SJCRH30 (cell line): ENCODE measurements at regions not wholly inside any gene's neighbourhood (a gene's known extent, or its start where the extent isn't known, plus 50 kb on each side); places are given as distances from the start of the nearest gene placed in this dataset.
"Not testable (repeated sequence)": the region's sequence is repeated elsewhere in the genome, so short reads cannot be mapped to it uniquely, and the experiment has no call there.

ENCODE experiments used
- DNase-seq, 2 experiments: peaks; one replicate each; pipeline ENCODE4 v3.0.0-alpha.2; 2015 to 2020
- H3K27ac ChIP-seq: fragments of 250-450 bp; sonication (Bioruptor Pico); 2 replicates; pipeline ENCODE4 v1.5.1; 2020; ENCODE audit warnings: mild to moderate bottlenecking, moderate library complexity
- H3K27me3 ChIP-seq: fragments of 250-450 bp; sonication (Bioruptor Pico); 2 replicates; pipeline ENCODE4 v1.5.1; 2020; ENCODE audit warnings: mild to moderate bottlenecking, moderate library complexity
- H3K36me3 ChIP-seq: fragments of 250-450 bp; sonication (Bioruptor Pico); 2 replicates; pipeline ENCODE4 v1.5.1; 2020; ENCODE audit warnings: mild to moderate bottlenecking, moderate library complexity
- H3K4me1 ChIP-seq: fragments of 250-450 bp; sonication (Bioruptor Pico); 2 replicates; pipeline ENCODE4 v1.5.1; 2020; ENCODE audit warnings: mild to moderate bottlenecking, moderate library complexity
- H3K4me3 ChIP-seq: fragments of 250-450 bp; sonication (Bioruptor Pico); 2 replicates; pipeline ENCODE4 v1.5.1; 2020; ENCODE audit warnings: mild to moderate bottlenecking, moderate library complexity
- H3K9me3 ChIP-seq: fragments of 250-450 bp; sonication (Bioruptor Pico); replicated peaks from 2 replicates; pipeline ENCODE4 v1.5.1; 2020; ENCODE audit warnings: mild to moderate bottlenecking, moderate library complexity

- DNase-seq = no peak
- Histone ChIP-seq H3K27me3 (no peaks in the 10 kb centered on the region), H3K4me1 (no peaks in the 10 kb centered on the region), H3K9me3 (peaks cover 21% of the 10 kb centered on the region; the same call in 1 of the 2 replicates), H3K4me3 (no peak overlapping the region), H3K36me3 (no peaks in the 10 kb centered on the region), H3K27ac (no peak overlapping the region)
Observed at GRCh38 chr2:185510060-185510459, 228.5 kb upstream of the FSIP2 start.

DNA sequence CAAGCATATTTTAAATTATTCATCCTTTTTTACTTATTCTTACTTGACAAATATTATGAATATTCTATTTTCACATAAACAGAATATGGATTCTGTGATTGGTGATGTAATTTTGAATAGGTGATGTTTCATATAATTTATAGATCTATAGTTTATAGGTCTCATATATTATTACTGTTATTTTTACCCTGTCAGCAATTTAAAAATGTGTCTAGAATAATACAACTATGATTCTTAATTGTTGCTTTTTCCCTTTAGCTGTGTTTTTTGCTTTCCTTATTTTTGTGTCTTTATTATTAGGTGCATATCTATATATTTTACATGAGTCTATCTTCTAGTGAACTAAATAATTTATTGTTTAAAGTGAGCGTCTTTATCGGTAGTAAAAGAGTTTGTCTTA is 226.7 kb upstream of the FSIP2 start:
- Histone ChIP-seq H3K4me3 (no peak overlapping the region), H3K27ac (no peak overlapping the region), H3K27me3 (no peaks in the 10 kb centered on the region), H3K4me1 (no peaks in the 10 kb centered on the region), H3K9me3 (peaks cover 21% of the 10 kb centered on the region), H3K36me3 (no peaks in the 10 kb centered on the region)
- no peak for DNase-seq

DNA sequence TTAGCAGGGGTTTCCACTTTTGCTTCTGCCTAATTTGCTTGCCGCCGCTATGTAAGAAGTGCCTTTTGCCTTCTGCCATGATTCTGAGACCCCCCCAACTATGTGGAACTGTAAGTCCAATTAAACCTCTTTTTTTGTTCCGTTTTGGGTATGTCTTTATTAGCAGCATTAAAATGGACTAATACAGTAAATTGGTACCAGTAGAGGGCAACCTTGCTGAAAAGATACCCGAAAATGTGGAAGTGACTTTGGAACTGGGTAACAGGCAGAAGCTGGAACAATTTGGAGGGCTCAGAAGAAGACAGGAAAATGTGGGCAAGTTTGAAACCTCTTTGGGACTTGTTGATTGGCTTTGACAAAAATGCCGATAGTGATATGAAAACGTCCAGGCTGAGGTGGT is 216.1 kb upstream of the FSIP2 start:
- Histone ChIP-seq H3K27ac (no peak overlapping the region), H3K9me3 (no peaks in the 10 kb centered on the region; the same call in none of the 2 replicates), H3K27me3 (no peaks in the 10 kb centered on the region), H3K4me3 (no peak overlapping the region), H3K36me3 (no peaks in the 10 kb centered on the region), H3K4me1 (no peaks in the 10 kb centered on the region)
- DNase-seq = no peak

GRCh38 chr2:185524242-185524641 is 214.4 kb upstream of the FSIP2 start:
- H3K27me3 ChIP-seq, H3K36me3 ChIP-seq, H3K4me1 ChIP-seq, H3K4me3 ChIP-seq, H3K9me3 ChIP-seq, DNase-seq, H3K27ac ChIP-seq: not testable (repeated sequence)

GRCh38 chr2:185526161-185526560 is 212.4 kb upstream of the FSIP2 start:
- Histone ChIP-seq H3K36me3 (no peaks in the 10 kb centered on the region), H3K9me3 (peaks cover 2% of the 10 kb centered on the region; the same call in 1 of the 2 replicates), H3K27me3 (no peaks in the 10 kb centered on the region), H3K27ac (no peak overlapping the region), H3K4me3 (no peak overlapping the region), H3K4me1 (no peaks in the 10 kb centered on the region)
- DNase-seq = no peak

GRCh38 chr2:185531721-185532120 is 206.9 kb upstream of the FSIP2 start:
- DNase-seq = peak in 1 of 2 experiments; percentile 41
- Histone ChIP-seq H3K4me3 (no peak overlapping the region), H3K27me3 (no peaks in the 10 kb centered on the region), H3K27ac (no peak overlapping the region), H3K9me3 (0 out of 2 replicates have a peak, but pooled peaks cover 2% of the 10 kb centered on the region), H3K36me3 (no peaks in the 10 kb centered on the region; the same call in 1 of the 2 replicates), H3K4me1 (peaks cover 4% of the 10 kb centered on the region; the same call in 1 of the 2 replicates)

DNA sequence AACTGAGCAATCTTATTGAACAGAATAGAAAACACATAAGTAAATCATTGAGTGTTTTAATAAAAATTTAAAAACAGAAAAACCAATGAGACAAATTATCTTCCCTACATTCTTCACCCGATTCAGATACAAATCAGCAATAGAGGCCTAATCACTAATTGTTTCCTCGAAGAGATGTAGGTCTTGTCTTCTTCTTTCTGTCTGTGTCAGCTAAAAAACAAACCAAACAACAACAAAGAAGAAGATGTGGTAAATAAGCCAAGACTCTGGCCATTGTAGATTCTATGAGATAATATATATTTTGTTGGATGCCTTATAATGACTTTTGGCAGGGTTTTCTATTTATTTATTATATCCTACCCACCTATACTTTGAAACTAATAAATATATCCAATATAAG is 200.9 kb upstream of the FSIP2 start:
- H3K4me3 ChIP-seq = no peak overlapping the region
- 0 out of 2 replicates have a peak, but pooled peaks cover 3% of the 10 kb centered on the region for H3K4me1 ChIP-seq
- no peak for DNase-seq
- H3K36me3 ChIP-seq = no peaks in the 10 kb centered on the region; the same call in 1 of the 2 replicates
- H3K27me3 ChIP-seq = no peaks in the 10 kb centered on the region
- H3K27ac ChIP-seq = no peak overlapping the region
- H3K9me3 ChIP-seq = no peaks in the 10 kb centered on the region

DNA sequence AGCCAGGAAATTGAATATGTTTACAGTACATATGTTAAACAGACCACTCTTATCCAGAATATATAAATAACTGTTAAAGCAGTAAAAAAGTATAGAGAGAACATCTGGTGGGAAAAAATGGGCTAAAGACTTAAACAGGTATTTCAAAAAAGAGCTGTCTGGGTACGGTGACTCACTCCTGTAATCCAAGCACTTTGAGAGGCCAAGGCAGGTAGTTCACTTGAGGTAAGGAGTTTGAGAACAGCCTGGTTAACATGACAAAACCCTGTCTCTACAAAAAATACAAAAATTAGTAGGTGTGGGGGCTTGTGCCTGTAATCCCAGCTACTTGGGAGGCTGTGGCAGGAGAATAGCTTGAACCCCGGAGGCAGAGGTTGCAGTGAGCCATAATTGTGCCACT is 171.4 kb upstream of the FSIP2 start:
- Histone ChIP-seq H3K4me3 (no peak overlapping the region), H3K27ac (no peak overlapping the region), H3K27me3 (no peaks in the 10 kb centered on the region), H3K4me1 (no peaks in the 10 kb centered on the region), H3K36me3 (no peaks in the 10 kb centered on the region), H3K9me3 (no peaks in the 10 kb centered on the region; the same call in 1 of the 2 replicates)
- DNase-seq = no peak

DNA sequence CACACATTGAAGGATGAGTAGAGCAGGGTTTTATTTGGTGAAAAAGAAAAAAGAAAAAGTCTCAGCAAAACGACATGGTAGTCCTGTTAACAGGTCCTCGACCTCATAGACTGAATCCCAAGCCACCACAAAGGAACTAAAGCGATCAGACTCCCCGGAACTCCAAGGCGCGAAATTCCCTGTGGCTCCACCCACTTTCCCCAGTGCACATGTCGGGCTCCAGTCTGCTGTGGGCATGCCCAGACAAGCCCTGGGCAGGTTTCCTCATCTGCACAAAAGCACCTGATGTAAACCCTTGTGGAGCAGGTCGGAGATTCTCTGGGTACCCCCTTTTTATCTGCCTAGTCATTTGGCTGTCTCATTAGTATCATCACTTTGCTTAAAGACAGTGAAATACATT is 170.7 kb upstream of the FSIP2 start:
- no peaks in the 10 kb centered on the region for H3K27me3 ChIP-seq
- H3K36me3 ChIP-seq = no peaks in the 10 kb centered on the region
- DNase-seq = peak in 1 of 2 experiments; percentile 10
- H3K4me3 ChIP-seq = no peak overlapping the region
- H3K9me3 ChIP-seq = no peaks in the 10 kb centered on the region; the same call in 1 of the 2 replicates
- no peak overlapping the region for H3K27ac ChIP-seq
- no peaks in the 10 kb centered on the region for H3K4me1 ChIP-seq

DNA sequence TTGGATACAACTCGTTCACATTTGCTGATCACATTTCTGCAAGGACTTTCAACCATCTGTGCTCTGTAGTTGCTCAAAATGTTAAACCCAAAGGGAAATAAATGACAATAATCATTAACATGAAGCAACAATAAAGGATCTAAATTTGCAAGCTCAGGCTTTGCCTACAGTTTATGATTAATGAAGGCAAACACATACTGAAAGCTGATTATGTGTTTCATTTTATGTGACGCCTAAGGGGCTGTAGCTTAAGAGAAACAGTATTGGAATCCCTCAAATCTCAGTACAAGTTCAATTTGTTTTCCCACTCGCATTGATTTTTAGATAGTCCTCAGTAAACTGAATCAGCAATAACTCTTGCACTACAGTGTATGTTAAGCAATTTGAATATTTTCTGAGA is 160.3 kb upstream of the FSIP2 start:
- Histone ChIP-seq H3K27me3 (no peaks in the 10 kb centered on the region), H3K4me1 (no peaks in the 10 kb centered on the region; the same call in 1 of the 2 replicates), H3K36me3 (no peaks in the 10 kb centered on the region), H3K27ac (no peak overlapping the region), H3K9me3 (no peaks in the 10 kb centered on the region), H3K4me3 (no peak overlapping the region)
- DNase-seq = no peak

DNA sequence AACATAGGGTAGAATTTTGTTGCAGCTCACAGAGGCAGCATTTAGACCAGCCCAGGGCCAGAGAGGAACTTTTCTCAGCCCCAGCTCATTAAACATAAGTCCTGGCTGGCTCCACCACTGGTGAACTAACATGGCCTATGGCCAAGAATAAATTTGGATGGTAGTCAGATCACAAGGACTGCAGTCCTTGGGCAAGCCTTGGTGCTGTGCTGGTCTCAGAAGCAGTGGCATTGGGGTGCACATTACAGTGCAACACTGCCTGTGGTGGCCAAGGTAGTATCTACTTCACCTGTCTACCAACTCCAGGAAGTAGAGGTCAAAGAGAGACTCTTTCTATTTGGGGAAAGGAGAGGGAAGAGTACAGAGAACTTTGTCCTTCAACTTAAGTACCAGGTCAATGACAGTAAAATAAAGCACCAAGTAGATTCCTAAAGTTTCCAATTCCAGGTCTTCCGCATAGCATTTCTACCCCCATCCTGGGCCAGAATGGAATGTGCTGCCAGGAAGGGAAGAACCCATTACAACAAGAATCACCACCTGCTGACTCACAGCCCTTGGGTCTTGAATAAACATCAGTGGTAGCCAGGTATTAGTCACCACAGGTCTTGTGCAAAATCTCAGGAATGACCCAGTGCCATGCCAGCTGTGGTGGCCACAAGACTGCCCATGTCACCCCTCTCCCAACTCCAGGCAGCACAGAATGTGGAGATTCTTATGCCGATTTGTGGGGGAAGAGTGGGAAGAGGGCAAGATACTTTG is 155.4 kb upstream of the FSIP2 start:
- Histone ChIP-seq H3K27ac (no peak overlapping the region), H3K4me1 (no peaks in the 10 kb centered on the region; the same call in 1 of the 2 replicates), H3K9me3 (peaks cover 3% of the 10 kb centered on the region; the same call in 1 of the 2 replicates), H3K27me3 (no peaks in the 10 kb centered on the region), H3K4me3 (no peak overlapping the region), H3K36me3 (no peaks in the 10 kb centered on the region)
- peak in 1 of 2 experiments; percentile 7 for DNase-seq

GRCh38 chr2:185585165-185585564 is 153.4 kb upstream of the FSIP2 start:
- H3K9me3 ChIP-seq, H3K4me1 ChIP-seq, DNase-seq, H3K36me3 ChIP-seq, H3K27ac ChIP-seq, H3K4me3 ChIP-seq, H3K27me3 ChIP-seq: not testable (repeated sequence)

DNA sequence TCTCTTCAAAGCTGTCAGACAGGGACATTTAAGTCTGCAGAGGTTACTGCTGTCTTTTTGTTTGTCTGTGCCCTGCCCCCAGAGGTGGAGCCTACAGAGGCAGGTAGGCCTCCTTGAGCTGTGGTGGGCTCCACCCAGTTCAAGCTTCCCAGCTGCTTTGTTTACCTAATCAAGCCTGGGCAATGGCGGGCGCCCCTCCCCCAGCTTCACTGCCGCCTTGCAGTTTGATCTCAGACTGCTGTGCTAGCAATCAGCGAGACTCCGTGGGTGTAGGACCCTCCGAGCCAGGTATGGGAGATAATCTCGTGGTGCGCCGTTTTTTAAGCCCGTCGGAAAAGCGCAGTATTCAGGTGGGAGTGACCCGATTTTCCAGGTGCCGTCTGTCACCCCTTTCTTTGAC is 147.3 kb upstream of the FSIP2 start:
- not testable (repeated sequence) for H3K4me3 ChIP-seq, H3K36me3 ChIP-seq, DNase-seq, H3K27ac ChIP-seq, H3K4me1 ChIP-seq, H3K27me3 ChIP-seq, H3K9me3 ChIP-seq

DNA sequence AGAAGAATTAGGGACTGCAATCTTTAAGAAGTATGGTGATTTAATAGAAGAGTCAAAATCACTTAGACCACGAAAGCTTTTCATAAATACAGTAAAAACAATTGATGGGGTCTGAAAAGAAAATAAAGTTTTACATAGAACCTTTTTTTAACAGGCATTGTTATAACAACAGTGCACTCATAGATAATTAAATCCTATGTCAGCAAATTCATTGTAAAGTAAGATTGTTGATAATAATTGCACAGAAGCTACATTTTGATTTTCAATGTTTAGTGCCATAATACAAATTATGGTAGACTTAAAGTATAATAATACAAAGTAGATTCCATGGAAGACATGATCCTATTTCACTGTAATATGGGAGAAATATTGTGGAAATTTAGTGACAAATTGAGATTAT is 130.7 kb upstream of the FSIP2 start:
- Histone ChIP-seq H3K9me3 (no peaks in the 10 kb centered on the region), H3K27me3 (no peaks in the 10 kb centered on the region), H3K27ac (no peak overlapping the region), H3K4me3 (no peak overlapping the region), H3K36me3 (no peaks in the 10 kb centered on the region), H3K4me1 (no peaks in the 10 kb centered on the region)
- no peak for DNase-seq

GRCh38 chr2:185608799-185609198 is 129.8 kb upstream of the FSIP2 start:
- DNase-seq = peak; percentile 8 to 41
- Histone ChIP-seq H3K36me3 (no peaks in the 10 kb centered on the region), H3K4me1 (no peaks in the 10 kb centered on the region), H3K9me3 (no peaks in the 10 kb centered on the region), H3K4me3 (no peak overlapping the region), H3K27me3 (no peaks in the 10 kb centered on the region), H3K27ac (no peak overlapping the region)

GRCh38 chr2:185610301-185610700 is 128.3 kb upstream of the FSIP2 start:
- no peak overlapping the region for H3K27ac ChIP-seq
- no peaks in the 10 kb centered on the region for H3K4me1 ChIP-seq
- H3K4me3 ChIP-seq = no peak overlapping the region
- no peaks in the 10 kb centered on the region for H3K27me3 ChIP-seq
- 0 out of 2 replicates have a peak, but pooled peaks cover 5% of the 10 kb centered on the region for H3K9me3 ChIP-seq
- H3K36me3 ChIP-seq = no peaks in the 10 kb centered on the region
- no peak for DNase-seq
